ENCODE measurements at regions not wholly inside any gene's neighbourhood (a gene's known extent, or its start where the extent isn't known, plus 50 kb on each side); places are given as distances from the start of the nearest gene placed in this dataset.

- peaks cover 4% of the 10 kb centered on the region; the same call in 1 of the 2 replicates for H3K27me3 ChIP-seq (ENCODE audit: insufficient read depth, low read depth)
- H4K20me1 ChIP-seq (ENCODE audit: insufficient read depth) = no peaks in the 10 kb centered on the region
- H3K4me1 ChIP-seq (ENCODE audit: low read depth, poor library complexity, severe bottlenecking) = no peaks in the 10 kb centered on the region
- H3K79me2 ChIP-seq (ENCODE audit: insufficient read depth, low read depth) = no peaks in the 10 kb centered on the region
- H3K4me2 ChIP-seq = no peak overlapping the region
- H3K9ac ChIP-seq = no peak overlapping the region
- H3K4me3 ChIP-seq (IDR thresholded peaks at IDR 0.05; ENCODE audit: insufficient read depth, low read depth, low read length) = no peak overlapping the region
- TF ChIP-seq CTCF (conservative IDR thresholded peaks at IDR 0.05; ENCODE audit: low read depth, low read length) = no peak
- H2AFZ ChIP-seq (ENCODE audit: low read depth) = no peak overlapping the region
- no peaks in the 10 kb centered on the region for H3K36me3 ChIP-seq (ENCODE audit: insufficient read depth)
- no peak overlapping the region for H3K27ac ChIP-seq
Measured at GRCh38 chr1:4107291-4107690, 207.2 kb upstream of the C1orf174 start.

- no peak overlapping the region for H2AFZ ChIP-seq (ENCODE audit: low read depth)
- H3K4me1 ChIP-seq (ENCODE audit: low read depth, poor library complexity, severe bottlenecking) = no peaks in the 10 kb centered on the region
- H3K36me3 ChIP-seq (ENCODE audit: insufficient read depth) = no peaks in the 10 kb centered on the region
- H3K4me3 ChIP-seq (IDR thresholded peaks at IDR 0.05; ENCODE audit: insufficient read depth, low read depth, low read length) = no peak overlapping the region
- H3K27me3 ChIP-seq (ENCODE audit: insufficient read depth, low read depth) = peaks cover 4% of the 10 kb centered on the region; the same call in 1 of the 2 replicates
- H3K9ac ChIP-seq = no peak overlapping the region
- no peak overlapping the region for H3K4me2 ChIP-seq
- no peak for TF ChIP-seq CTCF (conservative IDR thresholded peaks at IDR 0.05; ENCODE audit: low read depth, low read length)
- H3K79me2 ChIP-seq (ENCODE audit: insufficient read depth, low read depth) = no peaks in the 10 kb centered on the region
- no peaks in the 10 kb centered on the region for H4K20me1 ChIP-seq (ENCODE audit: insufficient read depth)
- H3K27ac ChIP-seq = no peak overlapping the region
Measured at GRCh38 chr1:4108331-4108730, 208.3 kb upstream of the C1orf174 start.

- no peak overlapping the region for H3K4me3 ChIP-seq (IDR thresholded peaks at IDR 0.05; ENCODE audit: insufficient read depth, low read depth, low read length)
- H3K36me3 ChIP-seq (ENCODE audit: insufficient read depth) = no peaks in the 10 kb centered on the region
- no peak overlapping the region for H3K4me2 ChIP-seq
- H3K79me2 ChIP-seq (ENCODE audit: insufficient read depth, low read depth) = no peaks in the 10 kb centered on the region
- H3K4me1 ChIP-seq (ENCODE audit: low read depth, poor library complexity, severe bottlenecking) = no peaks in the 10 kb centered on the region
- no peak overlapping the region for H2AFZ ChIP-seq (ENCODE audit: low read depth)
- H3K27ac ChIP-seq = no peak overlapping the region
- H3K9ac ChIP-seq = no peak overlapping the region
- peaks cover 4% of the 10 kb centered on the region; the same call in 1 of the 2 replicates for H3K27me3 ChIP-seq (ENCODE audit: insufficient read depth, low read depth)
- TF ChIP-seq CTCF (conservative IDR thresholded peaks at IDR 0.05; ENCODE audit: low read depth, low read length) = no peak
- no peaks in the 10 kb centered on the region for H4K20me1 ChIP-seq (ENCODE audit: insufficient read depth)
Measured at GRCh38 chr1:4108758-4109627, 208.9 kb upstream of the C1orf174 start.

- Histone ChIP-seq H3K27me3 (ENCODE audit: insufficient read depth, low read depth) (peaks cover 4% of the 10 kb centered on the region; the same call in 1 of the 2 replicates), H3K9ac (no peak overlapping the region), H2AFZ (ENCODE audit: low read depth) (no peak overlapping the region), H3K4me2 (no peak overlapping the region), H3K4me3 (IDR thresholded peaks at IDR 0.05; ENCODE audit: insufficient read depth, low read depth, low read length) (no peak overlapping the region), H3K4me1 (ENCODE audit: low read depth, poor library complexity, severe bottlenecking) (no peaks in the 10 kb centered on the region), H3K79me2 (ENCODE audit: insufficient read depth, low read depth) (no peaks in the 10 kb centered on the region), H4K20me1 (ENCODE audit: insufficient read depth) (no peaks in the 10 kb centered on the region), H3K27ac (no peak overlapping the region), H3K36me3 (ENCODE audit: insufficient read depth) (no peaks in the 10 kb centered on the region)
- TF ChIP-seq CTCF (conservative IDR thresholded peaks at IDR 0.05; ENCODE audit: low read depth, low read length) = no peak
Measured at GRCh38 chr1:4109628-4109940, 209.5 kb upstream of the C1orf174 start.
